Keratinocyte (primary cell): ENCODE measurements at regions not wholly inside any gene's neighbourhood (a gene's known extent, or its start where the extent isn't known, plus 50 kb on each side); places are given as distances from the start of the nearest gene placed in this dataset.

Source experiments
- CTCF ChIP-seq, 3 experiments: IDR thresholded peaks in 1 of 3; conservative IDR thresholded peaks in 1 of 3; optimal IDR thresholded peaks in 1 of 3; 2 replicates in 2 of 3; 3 replicates in 1 of 3; pipeline versions ENCODE3 to v1.5.1; 2011; ENCODE audit warnings: low read length in 3 of 3, mild to moderate bottlenecking in 3 of 3, moderate library complexity in 2 of 3, control low read depth in 1 of 3, inconsistent platforms in 1 of 3; ENCODE audit not compliant: insufficient read depth in 2 of 3; ENCODE audit errors: extremely low read depth in 1 of 3
- EZH2 ChIP-seq: IDR thresholded peaks from one replicate; pipeline ENCODE4 v1.6.1; 2012; ENCODE audit warnings: inconsistent platforms, mild to moderate bottlenecking, low read length, moderate library complexity

DNA sequence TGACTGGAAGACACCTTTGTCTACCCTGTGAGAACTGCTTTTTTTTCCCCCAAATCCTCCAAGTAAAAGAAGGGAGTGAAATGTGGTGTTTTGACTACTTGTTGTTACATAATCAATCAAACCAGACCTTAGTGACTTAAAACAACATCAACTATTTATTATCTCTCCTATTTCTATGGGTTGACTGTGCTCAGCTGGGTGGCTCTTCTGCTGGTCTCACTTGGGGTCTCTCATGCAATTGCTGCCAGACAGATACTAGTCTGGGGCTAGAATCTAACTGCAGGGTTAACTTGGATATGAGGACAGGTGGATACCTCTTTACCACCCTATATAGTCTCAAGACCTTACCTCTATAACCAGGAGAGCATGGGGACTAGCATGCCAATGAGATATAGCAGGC lies 141.3 kb downstream of the SALL1 start:
- TF ChIP-seq CTCF (optimal IDR thresholded peaks at IDR 0.05 in 1 of 3, IDR thresholded peaks at IDR 0.05 in 1 of 3, conservative IDR thresholded peaks at IDR 0.05 in 1 of 3; ENCODE audit: extremely low read depth in 1 of 3, insufficient read depth in 2 of 3, low read length in 3 of 3), result no peak
- no peak for TF ChIP-seq EZH2
